CD4-positive, alpha-beta T cell (primary cell): ENCODE measurements at regions not wholly inside any gene's neighbourhood (a gene's known extent, or its start where the extent isn't known, plus 50 kb on each side); places are given as distances from the start of the nearest gene placed in this dataset.
A peak's percentile ranks its signal among the peaks of the same experiment; 100 is the strongest.
"Not testable (repeated sequence)": the region's sequence is repeated elsewhere in the genome, so short reads cannot be mapped to it uniquely, and the experiment has no call there.

Experiments
- ATAC-seq: fragments of 200-7000 bp; cut with Tn5 transposase; one replicate; pipeline ENCODE4 v1.10.0; 2022; ENCODE audit warnings: mild to moderate bottlenecking; ENCODE audit not compliant: poor library complexity
- CTCF ChIA-PET: fragments of 350-600 bp; sonication (Branson Sonifier 250); formaldehyde crosslinking; loops from one replicate; lab custom pipeline; 2021; ENCODE audit warnings: antibody characterized with exemption, inconsistent platforms; lab: Charles Lee
- POLR2A ChIA-PET: fragments of 350-600 bp; sonication (Branson Sonifier 250); formaldehyde crosslinking; loops from one replicate; lab custom pipeline; 2021; ENCODE audit warnings: antibody characterized with exemption, inconsistent platforms; lab: Charles Lee
- DNase-seq, 14 experiments: peaks; one replicate each; pipeline ENCODE4 v3.0.0-alpha.2; 2013 to 2020; ENCODE audit warnings: mixed read lengths in 2 of 14
- H3K27ac ChIP-seq, 2 donors: one replicate each; pipeline versions ENCODE4 v1.5.1 to v1.7.0; 2013; ENCODE audit warnings: low read length in 2 of 2, low read depth in 1 of 2, mild to moderate bottlenecking in 1 of 2
- H3K27me3 ChIP-seq, 2 experiments: 1 replicate in 1 of 2; 2 replicates in 1 of 2; pipeline versions ENCODE4 v1.6.1 to v1.7.0; 2013; ENCODE audit warnings: low read length in 2 of 2, control low read depth in 1 of 2, mild to moderate bottlenecking in 1 of 2, moderate library complexity in 1 of 2; ENCODE audit not compliant: insufficient read depth in 2 of 2, control insufficient read depth in 1 of 2
- H3K36me3 ChIP-seq: one replicate; pipeline ENCODE4 v1.6.1; 2013; ENCODE audit warnings: low read length, control low read depth; ENCODE audit not compliant: insufficient read depth
- H3K4me1 ChIP-seq: one replicate; pipeline ENCODE4 v1.6.1; 2013; ENCODE audit warnings: low read length, control low read depth; ENCODE audit not compliant: insufficient read depth
- H3K4me3 ChIP-seq: one replicate; pipeline ENCODE4 v1.5.1; 2013; ENCODE audit warnings: mild to moderate bottlenecking, low read length, moderate library complexity
- H3K9me3 ChIP-seq, 2 experiments: 1 replicate in 1 of 2; 2 replicates in 1 of 2; pipeline versions ENCODE4 v1.6.1 to v1.7.0; 2013; ENCODE audit warnings: low read length in 2 of 2, mild to moderate bottlenecking in 2 of 2, control low read depth in 1 of 2, moderate library complexity in 1 of 2; ENCODE audit not compliant: control insufficient read depth in 1 of 2, insufficient read depth in 1 of 2
- H3K27ac Mint-ChIP-seq: one replicate; pipeline ENCODE4 v1.8.0; 2020; ENCODE audit warnings: mixed read lengths
- H3K27me3 Mint-ChIP-seq: one replicate; pipeline ENCODE4 v1.8.0; 2021; ENCODE audit warnings: mixed read lengths
- H3K36me3 Mint-ChIP-seq: one replicate; pipeline ENCODE4 v1.8.0; 2021; ENCODE audit warnings: low read depth, mixed read lengths
- H3K4me1 Mint-ChIP-seq: one replicate; pipeline ENCODE4 v1.8.0; 2021; ENCODE audit warnings: low read depth, mixed read lengths
- H3K4me3 Mint-ChIP-seq: one replicate; pipeline ENCODE4 v1.8.0; 2020; ENCODE audit warnings: mild to moderate bottlenecking, mixed read lengths
- H3K9me3 Mint-ChIP-seq: one replicate; pipeline ENCODE4 v1.8.0; 2020; ENCODE audit warnings: mixed read lengths
- CTCF ChIP-seq: fragments of 200-600 bp; IDR thresholded peaks from one replicate; pipeline ENCODE4 v1.8.0; 2022; ENCODE audit warnings: antibody characterized with exemption, mild to moderate bottlenecking
- intact Hi-C, 2 experiments: fragments of 100-400 bp; cut with DNase I in 1 of 2; cut with micrococcal nuclease in 1 of 2; formaldehyde crosslinking; loops; one replicate each; pipeline versions ENCODE4 v1.15.1 to v1.9.0; 2023 to 2025; cut with DNase I, micrococcal nuclease

- no peak for ATAC-seq
- ChIA-PET POLR2A (no interaction called here), CTCF (no interaction called here)
- Mint-ChIP-seq H3K4me3 (no peak overlapping the region), H3K9me3 (no peaks in the 10 kb centered on the region), H3K4me1 (no peaks in the 10 kb centered on the region), H3K27me3 (peaks cover 48% of the 10 kb centered on the region), H3K27ac (no peak overlapping the region), H3K36me3 (no peaks in the 10 kb centered on the region)
- DNase-seq, result peak in 1 of 14 experiments; percentile 2
- Histone ChIP-seq H3K27ac (no peak overlapping the region), H3K36me3 (no peaks in the 10 kb centered on the region), H3K27me3 (peaks cover 8 to 18% of the 10 kb centered on the region in 2 experiments), H3K4me3 (no peak overlapping the region), H3K4me1 (no peaks in the 10 kb centered on the region), H3K9me3 (no peaks in the 10 kb centered on the region)
- intact Hi-C loops, result no loop called here
- TF ChIP-seq CTCF, result no peak
Observed at GRCh38 chr22:26949193-26949592, 291.8 kb downstream of the MIAT start.

- H3K36me3 Mint-ChIP-seq, H3K4me1 ChIP-seq, H3K9me3 Mint-ChIP-seq, H3K36me3 ChIP-seq, H3K4me3 Mint-ChIP-seq, H3K4me1 Mint-ChIP-seq, H3K27ac ChIP-seq, H3K27ac Mint-ChIP-seq, intact Hi-C loops, CTCF ChIA-PET, POLR2A ChIA-PET, H3K9me3 ChIP-seq, H3K4me3 ChIP-seq, DNase-seq, ATAC-seq: not testable (repeated sequence)
- peaks cover 60% of the 10 kb centered on the region for H3K27me3 Mint-ChIP-seq
- peaks cover 8 to 18% of the 10 kb centered on the region in 2 experiments for H3K27me3 ChIP-seq
Observed at GRCh38 chr22:26951139-26951538, 293.8 kb downstream of the MIAT start.

- Histone ChIP-seq H3K36me3 (no peaks in the 10 kb centered on the region), H3K27me3 (peaks cover 8 to 15% of the 10 kb centered on the region in 2 experiments), H3K4me1 (no peaks in the 10 kb centered on the region), H3K9me3 (no peaks in the 10 kb centered on the region), H3K27ac (no peak overlapping the region), H3K4me3 (no peak overlapping the region)
- H3K9me3 Mint-ChIP-seq, result no peaks in the 10 kb centered on the region
- H3K27ac Mint-ChIP-seq, result no peak overlapping the region
- ATAC-seq (no peak), DNase-seq (no peak)
- no peak overlapping the region for H3K4me3 Mint-ChIP-seq
- TF ChIP-seq CTCF, result no peak
- no peaks in the 10 kb centered on the region for H3K4me1 Mint-ChIP-seq
- intact Hi-C loops, result no loop called here
- CTCF ChIA-PET, result no interaction called here
- H3K36me3 Mint-ChIP-seq, result no peaks in the 10 kb centered on the region
- H3K27me3 Mint-ChIP-seq, result peaks cover 60% of the 10 kb centered on the region
- POLR2A ChIA-PET, result no interaction called here
Observed at GRCh38 chr22:26952004-26952403, 294.6 kb downstream of the MIAT start.

- H3K4me1 ChIP-seq, result no peaks in the 10 kb centered on the region
- Mint-ChIP-seq H3K36me3 (no peaks in the 10 kb centered on the region), H3K9me3 (no peaks in the 10 kb centered on the region), H3K4me3 (no peak overlapping the region), H3K27ac (no peak overlapping the region), H3K4me1 (no peaks in the 10 kb centered on the region), H3K27me3 (peaks cover 60% of the 10 kb centered on the region)
- DNase-seq (no peak), ATAC-seq (no peak)
- no peak overlapping the region for H3K27ac ChIP-seq
- H3K36me3 ChIP-seq, result no peaks in the 10 kb centered on the region
- ChIA-PET POLR2A (no interaction called here), CTCF (no interaction called here)
- peaks cover 8 to 15% of the 10 kb centered on the region in 2 experiments for H3K27me3 ChIP-seq
- intact Hi-C loops, result no loop called here
- H3K4me3 ChIP-seq, result no peak overlapping the region
- no peak for TF ChIP-seq CTCF
- H3K9me3 ChIP-seq, result no peaks in the 10 kb centered on the region
Observed at GRCh38 chr22:26952451-26953011, 295.1 kb downstream of the MIAT start.
